ENCODE measurements at regions not wholly inside any gene's neighbourhood (a gene's known extent, or its start where the extent isn't known, plus 50 kb on each side); places are given as distances from the start of the nearest gene placed in this dataset.

DNA sequence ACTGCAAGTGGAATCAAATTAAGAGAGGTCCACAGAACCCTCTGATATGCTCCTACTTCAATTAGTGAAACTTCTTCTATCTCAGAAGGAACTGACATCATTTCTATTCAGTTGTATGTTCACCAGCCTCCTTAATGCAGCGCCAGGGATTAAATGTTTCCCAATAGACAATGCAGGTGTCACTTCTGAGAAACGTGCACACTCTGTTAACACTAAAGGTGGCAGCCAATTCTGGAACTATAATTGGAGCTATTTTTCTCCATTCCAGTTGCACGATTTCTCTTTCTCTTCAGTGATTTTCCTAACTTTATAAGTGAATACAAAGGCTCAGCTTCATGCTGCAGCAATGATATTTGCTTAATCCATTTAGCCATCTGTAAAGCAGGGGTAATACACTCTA, 821.9 kb downstream of the TDRD15 start:
- no TSS peak for BruUV-seq (replicated peaks)
- Histone ChIP-seq H3K18ac (ENCODE audit: low read depth, low read length) (no peak overlapping the region), H2AFZ (replicated peaks; ENCODE audit: low read length, poor library complexity) (no peak overlapping the region), H3K79me1 (ENCODE audit: low read depth in 1 of 2, low read length in 2 of 2) (no peaks in the 10 kb centered on the region), H4K8ac (ENCODE audit: low read depth in 2 of 2, low read length in 2 of 2) (no peak overlapping the region), H2AK5ac (ENCODE audit: low read depth, low read length) (no peak overlapping the region), H3K56ac (ENCODE audit: extremely low read depth, insufficient read depth, low read length) (no peak overlapping the region), H3K36me3 (ENCODE audit: control insufficient read depth, insufficient read depth, low read length) (no peaks in the 10 kb centered on the region), H3K4ac (ENCODE audit: low read depth, low read length) (no peak overlapping the region), H3K4me1 (ENCODE audit: control insufficient read depth, insufficient read depth, low read length) (no peaks in the 10 kb centered on the region), H3K4me3 (ENCODE audit: insufficient read depth, low read depth, low read length) (no peak overlapping the region), H2AK9ac (replicated peaks; ENCODE audit: low read depth, low read length, poor library complexity) (no peak overlapping the region), H4K5ac (ENCODE audit: low read depth, low read length) (no peak overlapping the region), H3K23ac (ENCODE audit: low read depth, low read length) (no peak overlapping the region), H3K14ac (replicated peaks; ENCODE audit: low read depth, low read length) (no peak overlapping the region), H3K9me1 (ENCODE audit: insufficient read depth, low read length) (no peaks in the 10 kb centered on the region), H3K27ac (ENCODE audit: insufficient read depth, low read length) (no peak overlapping the region), H2BK120ac (ENCODE audit: low read depth, low read length) (no peak overlapping the region), H4K91ac (ENCODE audit: insufficient read depth, low read depth, low read length) (no peak overlapping the region), H4K20me1 (ENCODE audit: insufficient read depth, low read length) (no peaks in the 10 kb centered on the region), H3K9ac (ENCODE audit: low read depth, low read length) (no peak overlapping the region), H2BK20ac (ENCODE audit: low read depth, low read length) (no peak overlapping the region), H2BK15ac (ENCODE audit: low read depth, low read length) (no peak overlapping the region), H3K9me3 (ENCODE audit: control insufficient read depth, insufficient read depth, low read length) (no peaks in the 10 kb centered on the region), H3K4me2 (ENCODE audit: low read depth, low read length) (no peak overlapping the region), H2BK5ac (ENCODE audit: low read depth, low read length, poor library complexity, severe bottlenecking) (no peak overlapping the region), H3K27me3 (ENCODE audit: control insufficient read depth, insufficient read depth, low read length) (no peaks in the 10 kb centered on the region)
- intact Hi-C loops (cut with micrococcal nuclease) (no loop called here), dilution Hi-C loops (cut with HindIII; ENCODE audit: low sequenced_read_pairs, unreplicated experiment) (no loop called here), in situ Hi-C loops (cut with MboI; ENCODE audit: low sequenced_read_pairs) (no loop called here)
- no peak for DNase-seq
- ChIA-PET CTCF (no interaction called here), POLR2A (ENCODE audit: unreplicated experiment) (no interaction called here)
- TF ChIP-seq CEBPB (IDR thresholded peaks at IDR 0.05; ENCODE audit: low read depth, low read length) = no peak
- no peak for TF ChIP-seq POLR2A (IDR thresholded peaks at IDR 0.05; ENCODE audit: low read depth, low read length)
- no peak for TF ChIP-seq RAD21 (IDR thresholded peaks at IDR 0.05; ENCODE audit: low read length)
- no peak for TF ChIP-seq CHD1 (IDR thresholded peaks at IDR 0.05; ENCODE audit: low read depth, low read length)
- no peak for TF ChIP-seq FOS (IDR thresholded peaks at IDR 0.05; ENCODE audit: low read depth, low read length)
- TF ChIP-seq, protein P1, sequence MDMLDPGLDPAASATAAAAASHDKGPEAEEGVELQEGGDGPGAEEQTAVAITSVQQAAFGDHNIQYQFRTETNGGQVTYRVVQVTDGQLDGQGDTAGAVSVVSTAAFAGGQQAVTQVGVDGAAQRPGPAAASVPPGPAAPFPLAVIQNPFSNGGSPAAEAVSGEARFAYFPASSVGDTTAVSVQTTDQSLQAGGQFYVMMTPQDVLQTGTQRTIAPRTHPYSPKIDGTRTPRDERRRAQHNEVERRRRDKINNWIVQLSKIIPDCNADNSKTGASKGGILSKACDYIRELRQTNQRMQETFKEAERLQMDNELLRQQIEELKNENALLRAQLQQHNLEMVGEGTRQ (IDR thresholded peaks at IDR 0.05; ENCODE audit: low read depth, low read length) = no peak
- TF ChIP-seq RCOR1 (IDR thresholded peaks at IDR 0.05; ENCODE audit: insufficient replicate concordance, low read length) = no peak
- TF ChIP-seq SMC3 (IDR thresholded peaks at IDR 0.05; ENCODE audit: low read depth, low read length) = no peak
- TF ChIP-seq NFE2L2 (IDR thresholded peaks at IDR 0.05; ENCODE audit: low read depth, low read length) = no peak
- TF ChIP-seq MXI1 (IDR thresholded peaks at IDR 0.05; ENCODE audit: borderline replicate concordance, low read depth, low read length) = no peak
- TF ChIP-seq BHLHE40 (IDR thresholded peaks at IDR 0.05; ENCODE audit: low read depth, low read length) = no peak
- TF ChIP-seq, protein P2, sequence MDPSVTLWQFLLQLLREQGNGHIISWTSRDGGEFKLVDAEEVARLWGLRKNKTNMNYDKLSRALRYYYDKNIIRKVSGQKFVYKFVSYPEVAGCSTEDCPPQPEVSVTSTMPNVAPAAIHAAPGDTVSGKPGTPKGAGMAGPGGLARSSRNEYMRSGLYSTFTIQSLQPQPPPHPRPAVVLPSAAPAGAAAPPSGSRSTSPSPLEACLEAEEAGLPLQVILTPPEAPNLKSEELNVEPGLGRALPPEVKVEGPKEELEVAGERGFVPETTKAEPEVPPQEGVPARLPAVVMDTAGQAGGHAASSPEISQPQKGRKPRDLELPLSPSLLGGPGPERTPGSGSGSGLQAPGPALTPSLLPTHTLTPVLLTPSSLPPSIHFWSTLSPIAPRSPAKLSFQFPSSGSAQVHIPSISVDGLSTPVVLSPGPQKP (IDR thresholded peaks at IDR 0.05; ENCODE audit: borderline replicate concordance, low read depth, low read length) = no peak
- no peak for TF ChIP-seq MAZ (IDR thresholded peaks at IDR 0.05; ENCODE audit: borderline replicate concordance, low read depth, low read length)
- TF ChIP-seq RFX5 (IDR thresholded peaks at IDR 0.05; ENCODE audit: low read depth, low read length) = no peak
- no peak for TF ChIP-seq MAFK (IDR thresholded peaks at IDR 0.05; ENCODE audit: low read depth, low read length)
- TF ChIP-seq, protein P3, sequence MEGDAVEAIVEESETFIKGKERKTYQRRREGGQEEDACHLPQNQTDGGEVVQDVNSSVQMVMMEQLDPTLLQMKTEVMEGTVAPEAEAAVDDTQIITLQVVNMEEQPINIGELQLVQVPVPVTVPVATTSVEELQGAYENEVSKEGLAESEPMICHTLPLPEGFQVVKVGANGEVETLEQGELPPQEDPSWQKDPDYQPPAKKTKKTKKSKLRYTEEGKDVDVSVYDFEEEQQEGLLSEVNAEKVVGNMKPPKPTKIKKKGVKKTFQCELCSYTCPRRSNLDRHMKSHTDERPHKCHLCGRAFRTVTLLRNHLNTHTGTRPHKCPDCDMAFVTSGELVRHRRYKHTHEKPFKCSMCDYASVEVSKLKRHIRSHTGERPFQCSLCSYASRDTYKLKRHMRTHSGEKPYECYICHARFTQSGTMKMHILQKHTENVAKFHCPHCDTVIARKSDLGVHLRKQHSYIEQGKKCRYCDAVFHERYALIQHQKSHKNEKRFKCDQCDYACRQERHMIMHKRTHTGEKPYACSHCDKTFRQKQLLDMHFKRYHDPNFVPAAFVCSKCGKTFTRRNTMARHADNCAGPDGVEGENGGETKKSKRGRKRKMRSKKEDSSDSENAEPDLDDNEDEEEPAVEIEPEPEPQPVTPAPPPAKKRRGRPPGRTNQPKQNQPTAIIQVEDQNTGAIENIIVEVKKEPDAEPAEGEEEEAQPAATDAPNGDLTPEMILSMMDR (conservative IDR thresholded peaks at IDR 0.05; ENCODE audit: low read depth, low read length) = no peak
- 100% methylated on average over 1 of the region's 3 CpGs; no CpG with 5 or more reads in 1 of the 2 experiments for WGBS, 2 experiments (ENCODE audit: extremely low coverage in 2 of 2, insufficient read length in 1 of 2)
- ATAC-seq (ENCODE audit: low read depth) = no peak

Measured in IMR-90 (cell line).